ENCODE measurements at regions not wholly inside any gene's neighbourhood (a gene's known extent, or its start where the extent isn't known, plus 50 kb on each side); places are given as distances from the start of the nearest gene placed in this dataset.
"Not testable (repeated sequence)": the region's sequence is repeated elsewhere in the genome, so short reads cannot be mapped to it uniquely, and the experiment has no call there.

DNA sequence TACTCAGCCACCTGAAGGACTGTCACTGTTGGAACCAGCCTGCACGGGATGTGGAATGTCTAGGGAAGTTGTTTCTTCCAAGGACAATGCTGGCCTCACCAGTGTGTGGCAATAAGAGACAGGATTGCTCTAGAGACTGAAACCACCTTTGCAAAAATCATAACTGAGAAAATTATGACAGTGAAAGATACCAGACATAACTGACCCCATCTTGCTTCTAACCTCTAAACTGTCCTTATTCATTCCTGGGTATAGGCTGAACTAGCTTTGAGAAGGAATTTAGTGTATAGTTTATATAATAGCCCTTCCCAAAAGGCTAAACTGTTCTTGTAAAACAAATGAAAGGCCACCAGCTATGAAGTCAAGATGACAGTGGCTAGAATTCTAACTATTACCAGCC is 83.6 kb downstream of the IER5 start:
- no peak for DNase-seq

DNA sequence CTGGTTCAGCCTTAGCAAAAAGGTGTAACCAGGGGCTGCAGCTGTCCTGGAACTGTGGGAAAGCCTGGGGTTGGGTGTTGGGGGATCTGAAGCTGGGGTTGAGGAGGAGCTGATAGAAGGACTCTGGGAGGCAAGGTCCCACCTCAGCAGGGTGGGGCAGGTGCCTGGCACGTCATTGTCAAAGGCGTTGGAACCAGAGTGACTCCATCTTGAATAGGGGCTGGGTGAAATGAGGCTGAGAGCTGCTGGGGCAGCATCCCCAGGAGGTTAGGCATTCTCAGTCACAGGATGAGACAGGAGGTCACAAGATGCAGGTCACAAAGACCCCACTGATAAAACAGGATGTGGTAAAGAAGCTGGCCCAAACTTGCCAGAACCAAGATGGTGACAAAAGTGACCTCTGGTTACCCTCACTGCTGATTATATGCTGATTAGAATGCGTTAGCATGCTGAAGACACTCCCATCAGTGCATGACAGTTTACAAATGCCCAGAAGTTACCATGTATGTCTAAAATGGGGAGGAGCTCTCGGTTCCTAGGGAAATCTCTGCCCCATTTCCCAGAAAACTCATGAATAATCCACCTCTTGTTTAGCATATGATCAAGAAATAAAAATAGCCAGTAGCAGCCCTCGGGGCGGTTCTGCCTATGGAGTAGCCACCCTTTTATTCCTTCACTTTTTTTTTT is 85.4 kb downstream of the IER5 start:
- no peak for DNase-seq

- DNase-seq, result no peak
Observed at GRCh38 chr1:181174861-181175260, 86.4 kb downstream of the IER5 start.

DNA sequence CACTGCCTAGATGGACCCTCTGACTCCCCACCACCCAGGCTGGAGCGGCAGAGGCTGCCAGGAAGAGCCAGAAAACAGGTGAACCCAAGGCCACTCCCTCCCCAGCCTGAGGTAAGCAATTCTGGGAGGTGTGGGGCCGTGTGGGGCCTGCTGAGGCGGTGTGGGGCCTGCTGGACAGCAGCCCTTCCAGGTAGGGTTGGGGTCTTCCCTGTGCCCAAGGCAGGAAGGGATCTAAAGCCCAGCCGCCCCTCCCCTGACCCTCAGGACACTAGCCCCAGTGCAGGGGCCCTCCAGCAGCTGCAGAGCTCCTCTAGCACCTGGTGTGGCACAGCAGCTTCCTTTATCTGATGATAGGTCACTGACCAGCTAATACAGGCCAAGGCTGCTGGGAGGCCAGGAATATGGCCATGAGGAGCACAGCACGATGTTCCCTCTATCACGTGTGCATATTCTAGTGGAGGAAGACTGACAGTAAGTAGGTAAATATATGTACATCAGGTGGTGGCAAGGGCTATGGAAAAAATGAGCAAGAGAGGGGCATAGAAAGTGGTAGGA is 86.9 kb downstream of the IER5 start:
- DNase-seq, result no peak

- no peak for DNase-seq
Observed at GRCh38 chr1:181175955-181176354, 87.5 kb downstream of the IER5 start.

- DNase-seq, result no peak
Observed at GRCh38 chr1:181178241-181178879, 89.9 kb downstream of the IER5 start.

GRCh38 chr1:181179279-181179986 is 90.9 kb downstream of the IER5 start:
- no peak for DNase-seq

DNA sequence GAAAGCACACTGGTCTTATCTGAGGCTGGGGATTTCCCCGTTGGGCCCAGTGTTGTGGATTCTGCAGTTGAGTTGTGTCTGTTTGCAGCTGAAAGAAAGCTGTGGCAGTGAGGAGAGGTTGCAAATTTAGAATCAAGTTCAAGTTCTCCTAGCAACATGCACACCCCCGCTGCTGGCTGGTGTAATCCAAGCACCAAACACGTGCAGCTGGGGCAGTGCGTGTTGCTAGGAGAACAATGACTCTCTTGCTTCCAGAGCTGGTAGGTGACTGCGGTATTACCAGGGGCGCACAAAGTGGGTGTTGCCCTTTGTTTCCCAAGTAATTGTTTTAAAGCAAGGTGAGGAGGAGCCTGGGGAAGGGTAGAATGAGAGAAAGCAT is 91.5 kb downstream of the IER5 start:
- no peak for DNase-seq

GRCh38 chr1:181180407-181181031 is 92.0 kb downstream of the IER5 start:
- no peak for DNase-seq

DNA sequence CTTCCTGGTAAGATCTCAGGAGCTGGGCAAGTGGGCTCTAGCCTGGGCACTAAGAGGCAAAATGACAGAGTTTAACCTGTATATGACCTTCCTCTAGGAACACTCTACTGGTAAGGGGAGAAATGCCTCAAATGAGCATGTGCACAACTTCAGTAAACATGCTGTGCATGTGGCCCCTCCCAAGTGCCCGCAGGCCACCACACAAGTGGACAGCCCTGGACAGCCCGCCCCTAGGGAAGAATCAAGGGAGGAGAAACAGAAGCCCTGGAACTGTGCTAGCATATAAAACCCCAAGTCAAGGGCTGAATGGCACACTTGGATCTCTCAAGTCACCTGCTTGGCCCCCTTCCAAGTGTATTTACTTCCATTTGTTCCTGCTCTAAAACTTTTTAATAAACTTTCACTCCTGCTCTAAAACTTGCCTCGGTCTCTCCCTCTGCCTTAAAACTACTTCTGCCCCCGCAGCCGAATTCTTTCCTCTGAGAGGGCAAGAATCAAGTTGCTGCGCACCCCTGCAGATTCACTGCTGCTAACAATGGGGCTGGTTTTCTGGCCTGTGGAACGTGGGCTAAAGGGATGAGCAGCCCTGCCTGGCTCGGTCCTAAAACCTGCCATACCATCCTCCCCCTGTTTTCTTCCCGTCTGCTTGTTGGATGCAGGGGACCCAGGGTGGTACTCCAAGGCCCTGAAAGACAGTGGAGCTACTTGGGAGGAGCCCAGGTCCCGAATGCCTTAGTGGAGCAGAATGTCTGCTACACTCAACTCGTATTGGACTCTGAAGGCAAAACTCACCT is 93.5 kb downstream of the IER5 start:
- DNase-seq, result no peak

- DNase-seq, result no peak
Observed at GRCh38 chr1:181184621-181185020, 96.1 kb downstream of the IER5 start.

DNA sequence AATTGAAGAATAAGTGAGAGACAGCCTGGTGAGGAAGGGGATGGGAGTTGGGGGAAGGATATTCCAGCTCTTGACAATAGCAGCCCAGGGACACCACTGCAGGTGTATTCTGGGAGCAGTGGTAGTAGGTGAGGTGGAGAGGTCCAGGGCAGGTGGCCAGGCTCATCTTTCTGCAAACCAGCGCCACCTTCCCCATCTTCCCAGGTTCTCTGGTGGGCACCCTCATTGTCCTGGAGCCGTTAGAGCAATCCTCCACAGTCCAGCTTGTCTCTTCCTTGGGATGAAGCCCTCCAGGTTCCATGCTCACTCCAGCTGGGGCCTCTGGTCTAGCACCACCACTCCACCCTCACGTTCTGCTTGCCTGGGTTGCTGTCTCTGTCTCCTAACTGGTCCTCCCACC is 97.0 kb downstream of the IER5 start:
- no peak for DNase-seq

- DNase-seq, result not testable (repeated sequence)
Observed at GRCh38 chr1:181186133-181186532, 97.6 kb downstream of the IER5 start.

DNA sequence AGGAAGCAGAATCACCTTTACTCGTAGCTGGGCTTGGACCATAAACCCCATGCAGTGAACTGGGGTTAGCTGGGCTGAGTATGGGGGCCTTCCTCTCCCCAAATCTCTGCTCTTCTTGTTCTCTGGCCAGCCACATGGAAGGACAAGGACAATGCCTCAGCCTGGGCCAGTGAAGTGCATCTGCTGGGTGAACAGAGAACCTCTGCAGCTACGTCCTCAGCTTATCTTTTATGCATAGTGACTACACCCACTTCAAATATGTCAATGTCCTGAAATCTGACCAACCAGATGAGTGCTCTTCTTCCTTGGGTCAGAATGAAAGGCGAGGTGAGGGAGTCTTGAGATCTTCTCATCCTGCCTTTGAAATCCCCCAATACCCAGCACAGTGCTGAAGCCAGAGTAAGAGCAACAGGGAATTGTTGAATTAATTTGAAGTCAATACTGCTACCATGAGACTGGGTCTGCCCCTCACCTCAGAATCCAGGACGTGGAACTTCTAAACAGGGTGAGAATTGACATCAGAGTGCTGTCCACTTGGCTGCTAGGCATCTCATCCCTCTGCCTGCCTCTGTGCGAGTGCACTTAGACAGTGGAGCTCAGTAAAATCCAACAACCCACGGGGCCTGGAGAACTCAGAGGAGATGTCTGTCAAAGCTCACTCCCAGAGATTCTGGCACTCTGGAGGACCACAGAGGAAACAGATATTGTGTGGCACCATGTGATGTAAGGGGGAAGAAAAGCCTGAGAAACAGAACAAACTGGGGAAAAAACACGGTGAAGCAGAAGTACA is 99.0 kb downstream of the IER5 start:
- no peak for DNase-seq

GRCh38 chr1:181189245-181189644 is 100.7 kb downstream of the IER5 start:
- DNase-seq, result no peak

- DNase-seq, result peak; percentile 72
Observed at GRCh38 chr1:181189691-181190363, 101.3 kb downstream of the IER5 start.

DNA sequence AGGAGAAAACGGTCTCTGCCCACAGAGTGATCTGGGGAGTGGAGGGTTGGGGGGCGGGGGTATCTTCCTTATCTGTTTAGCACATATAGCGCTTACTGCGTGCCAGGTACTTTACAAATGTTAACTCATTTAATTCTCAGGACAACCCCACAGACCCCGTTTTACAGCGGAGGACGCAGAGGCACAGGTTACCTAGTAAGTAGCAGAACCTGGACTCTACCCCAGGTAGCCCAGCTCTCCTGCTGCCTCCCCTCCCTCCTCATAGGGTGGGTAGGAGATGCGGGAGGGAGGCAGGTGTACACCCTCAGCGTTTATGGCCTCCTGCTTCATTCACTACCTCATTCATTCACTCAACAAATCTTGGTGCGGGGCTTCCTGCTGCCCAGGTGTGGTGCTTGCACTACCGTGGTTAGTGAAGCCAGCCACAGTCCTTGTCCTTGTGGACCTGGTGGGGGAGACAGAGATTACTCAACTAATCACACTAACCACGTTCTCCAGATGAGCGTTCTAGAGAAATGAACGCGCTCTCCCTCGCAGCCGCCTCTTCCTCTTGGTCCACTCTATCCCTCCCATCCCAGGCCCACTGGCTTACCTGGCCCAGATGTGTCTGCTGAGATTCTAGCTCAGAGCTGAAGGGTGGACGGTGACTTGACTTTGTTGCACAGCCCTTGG is 102.0 kb downstream of the IER5 start:
- peak; percentile 8 for DNase-seq

GRCh38 chr1:181191494-181192040 is 103.1 kb downstream of the IER5 start:
- no peak for DNase-seq

DNA sequence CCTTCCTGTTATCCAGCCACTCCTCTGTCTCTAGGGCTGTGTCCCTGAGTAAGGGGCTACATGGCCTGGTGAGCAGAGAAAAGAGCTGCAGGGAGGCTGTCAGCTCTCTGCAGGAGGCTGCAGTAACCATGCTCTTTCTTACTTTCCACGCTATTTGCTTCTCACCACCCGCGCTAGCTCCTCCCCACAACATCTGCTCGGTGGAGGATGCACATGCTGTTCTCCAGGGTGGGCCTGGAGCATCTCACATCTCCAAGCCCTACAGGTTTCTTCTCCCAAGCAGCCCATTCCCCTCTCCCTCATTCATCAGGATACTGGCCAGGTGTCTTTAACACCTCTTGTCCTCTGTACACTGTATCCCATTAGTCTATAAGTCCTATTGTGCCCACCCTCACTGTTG is 103.8 kb downstream of the IER5 start:
- DNase-seq, result no peak

- DNase-seq, result no peak
Observed at GRCh38 chr1:181202986-181203555, 114.6 kb downstream of the IER5 start.

Data from hematopoietic multipotent progenitor cell treated with erythropoietin and hydrocortisone succinate and interleukin-3 and kit ligand, for 6 days (in vitro differentiated cells).